Esophagus (tissue), 2 donors: ENCODE measurements at regions not wholly inside any gene's neighbourhood (a gene's known extent, or its start where the extent isn't known, plus 50 kb on each side); places are given as distances from the start of the nearest gene placed in this dataset.

Experiments
- H3K27ac ChIP-seq, 2 donors: one replicate each; pipeline ENCODE4 v1.5.1; 2013; ENCODE audit warnings: low read depth in 2 of 2, mild to moderate bottlenecking in 2 of 2, inconsistent platforms in 1 of 2, low read length in 1 of 2, moderate library complexity in 1 of 2
- H3K27me3 ChIP-seq, 2 donors: one replicate each; pipeline ENCODE4 v1.6.1; 2013; ENCODE audit warnings: low read length in 2 of 2, control low read depth in 1 of 2, mild to moderate bottlenecking in 1 of 2; ENCODE audit not compliant: insufficient read depth in 2 of 2, control insufficient read depth in 1 of 2
- H3K36me3 ChIP-seq, 2 donors: one replicate each; pipeline ENCODE4 v1.6.1; 2013; ENCODE audit warnings: low read length in 1 of 2; ENCODE audit not compliant: control insufficient read depth in 2 of 2, insufficient read depth in 2 of 2
- H3K4me1 ChIP-seq, 2 donors: one replicate each; pipeline ENCODE4 v1.6.1; 2013; ENCODE audit warnings: low read length in 1 of 2; ENCODE audit not compliant: control insufficient read depth in 2 of 2, insufficient read depth in 2 of 2
- H3K4me3 ChIP-seq, 2 donors: one replicate each; pipeline ENCODE4 v1.5.1; 2013; ENCODE audit warnings: low read length in 2 of 2, mild to moderate bottlenecking in 2 of 2, low read depth in 1 of 2, moderate library complexity in 1 of 2
- H3K9me3 ChIP-seq, 2 donors: one replicate each; pipeline ENCODE4 v1.6.1; 2013; ENCODE audit warnings: mild to moderate bottlenecking in 2 of 2, low read depth in 1 of 2, low read length in 1 of 2, moderate library complexity in 1 of 2; ENCODE audit not compliant: control insufficient read depth in 2 of 2, insufficient read depth in 1 of 2
- WGBS, 2 donors: extraction: QIAGEN DNeasy Blood & Tissue Kit; methylation state at CpG; one replicate each; pipeline ENCODE4 v1.1.7; 2013; 5-methylcytosine and 5-hydroxymethylcytosine counted together
- donor health status: healthy with polysubstance abuse.
- donor health status: Bipolar disorder and iron deficiency.

DNA sequence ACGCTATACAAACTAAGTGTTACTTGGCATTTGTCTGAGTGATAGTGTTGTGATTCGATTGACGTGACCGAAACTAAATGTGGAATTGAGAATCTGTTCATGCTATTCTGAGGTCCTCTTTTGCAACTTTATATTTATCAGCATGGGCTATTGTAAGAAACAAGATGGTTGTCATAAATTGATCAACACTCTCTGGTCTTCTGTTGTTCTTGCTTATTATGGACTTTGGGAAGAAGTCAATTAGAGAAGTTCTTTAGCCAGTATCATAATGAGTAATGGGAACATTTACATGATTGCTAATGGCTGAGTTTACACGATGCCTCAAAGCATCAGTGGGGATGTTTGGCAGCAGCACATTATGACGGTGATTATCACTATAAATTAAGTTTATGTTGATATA, 195.0 kb downstream of the CD83 start:
- Histone ChIP-seq H3K9me3 (no peaks in the 10 kb centered on the region), H3K4me1 (no peaks in the 10 kb centered on the region), H3K4me3 (no peak overlapping the region), H3K36me3 (no peaks in the 10 kb centered on the region), H3K27ac (no peak overlapping the region), H3K27me3 (no peaks in the 10 kb centered on the region)
- 89 to 90% methylated on average over 6 of the region's 6 CpGs for WGBS, 2 donors

DNA sequence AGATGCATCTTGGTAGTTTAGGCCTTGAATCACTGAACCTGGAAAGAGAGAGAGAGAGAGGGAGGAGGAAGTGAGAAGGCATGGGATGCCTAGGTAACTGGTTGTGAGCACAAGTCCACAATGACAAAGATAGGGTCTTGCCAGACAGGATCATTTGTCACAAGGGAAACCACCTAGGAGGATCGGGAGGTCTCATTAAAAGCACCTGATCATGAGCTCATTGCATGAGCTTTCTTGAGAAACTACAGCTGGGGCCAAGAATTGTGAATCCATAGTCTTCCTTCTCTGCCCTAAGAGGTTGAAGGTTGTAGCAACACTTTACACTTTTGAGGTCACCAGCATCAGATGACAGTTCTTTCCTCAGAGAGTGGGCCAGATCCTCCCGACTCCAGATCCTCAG, 195.7 kb downstream of the CD83 start:
- no peaks in the 10 kb centered on the region for H3K9me3 ChIP-seq
- no peaks in the 10 kb centered on the region for H3K27me3 ChIP-seq
- no peak overlapping the region for H3K4me3 ChIP-seq
- H3K4me1 ChIP-seq: no peaks in the 10 kb centered on the region
- H3K36me3 ChIP-seq: no peaks in the 10 kb centered on the region
- no peak overlapping the region for H3K27ac ChIP-seq
- 82 to 92% methylated on average over 2 of the region's 2 CpGs for WGBS, 2 donors

DNA sequence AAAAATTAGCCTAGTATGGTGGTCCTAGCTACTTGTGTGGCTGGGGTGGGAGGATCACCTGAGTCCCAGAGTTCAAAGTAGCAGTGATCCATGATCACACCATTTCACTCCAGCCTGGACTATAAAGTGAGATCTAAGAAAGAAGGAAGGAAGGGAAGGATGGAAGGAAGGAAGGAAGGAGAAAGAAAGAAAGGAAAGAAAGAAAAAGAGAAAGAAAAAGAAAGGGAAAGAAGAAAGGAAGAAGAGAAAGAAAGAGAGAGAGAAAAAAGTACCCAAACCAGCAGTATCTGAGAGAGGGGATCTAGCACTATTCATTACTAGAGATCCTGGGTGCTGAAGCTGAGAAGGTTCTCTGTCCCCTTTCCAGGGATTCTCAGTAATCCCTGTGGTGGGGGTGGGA, 197.8 kb downstream of the CD83 start:
- H3K36me3 ChIP-seq: no peaks in the 10 kb centered on the region
- H3K4me3 ChIP-seq: no peak overlapping the region
- H3K9me3 ChIP-seq: no peaks in the 10 kb centered on the region
- no peak overlapping the region for H3K27ac ChIP-seq
- H3K4me1 ChIP-seq: no peaks in the 10 kb centered on the region
- H3K27me3 ChIP-seq: no peaks in the 10 kb centered on the region

GRCh38 chr6:14316651-14317386, 199.2 kb downstream of the CD83 start:
- Histone ChIP-seq H3K27me3 (no peaks in the 10 kb centered on the region), H3K9me3 (no peaks in the 10 kb centered on the region), H3K36me3 (no peaks in the 10 kb centered on the region), H3K27ac (no peak overlapping the region), H3K4me3 (no peak overlapping the region), H3K4me1 (no peaks in the 10 kb centered on the region)
- 54 to 57% methylated on average over 10 of the region's 10 CpGs for WGBS, 2 donors

DNA sequence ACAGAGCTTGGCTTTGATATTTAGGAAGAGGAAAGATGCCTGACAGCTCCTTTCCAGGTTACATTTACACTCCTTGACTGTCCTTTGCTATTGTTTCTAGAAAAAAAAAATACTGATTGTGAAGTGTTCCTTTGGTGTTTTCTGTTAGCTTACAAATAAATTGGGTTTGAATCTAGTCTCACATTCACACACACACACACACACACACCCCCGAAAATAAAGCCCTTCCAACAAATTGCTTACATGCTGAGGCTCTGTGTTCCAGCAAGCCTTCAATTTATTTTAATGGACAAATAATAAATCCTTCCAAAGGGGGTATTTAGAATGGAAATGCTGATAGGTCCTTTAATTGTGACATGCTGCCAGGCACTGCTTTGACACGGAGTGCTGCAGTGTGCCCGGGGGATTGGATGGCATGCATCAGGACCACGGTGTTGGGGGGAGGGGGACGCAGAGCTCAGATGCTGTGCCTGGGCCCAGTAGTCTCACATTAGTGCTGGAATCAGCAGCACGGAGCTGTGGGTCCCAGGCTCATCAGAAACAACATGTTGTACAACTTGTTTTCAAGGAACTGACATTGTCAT, 199.9 kb downstream of the CD83 start:
- Histone ChIP-seq H3K9me3 (no peaks in the 10 kb centered on the region), H3K4me3 (no peak overlapping the region), H3K4me1 (no peaks in the 10 kb centered on the region), H3K36me3 (no peaks in the 10 kb centered on the region), H3K27ac (no peak overlapping the region), H3K27me3 (no peaks in the 10 kb centered on the region)
- WGBS, 2 donors: 74 to 82% methylated on average over 6 of the region's 6 CpGs

- Histone ChIP-seq H3K4me1 (no peaks in the 10 kb centered on the region), H3K9me3 (no peaks in the 10 kb centered on the region), H3K27ac (no peak overlapping the region), H3K36me3 (no peaks in the 10 kb centered on the region), H3K4me3 (no peak overlapping the region), H3K27me3 (no peaks in the 10 kb centered on the region)
- WGBS, 2 donors: 81 to 85% methylated on average over 5 of the region's 5 CpGs
These were observed 202.8 kb downstream of the CD83 start for GRCh38 chr6:14320332-14320731.

DNA sequence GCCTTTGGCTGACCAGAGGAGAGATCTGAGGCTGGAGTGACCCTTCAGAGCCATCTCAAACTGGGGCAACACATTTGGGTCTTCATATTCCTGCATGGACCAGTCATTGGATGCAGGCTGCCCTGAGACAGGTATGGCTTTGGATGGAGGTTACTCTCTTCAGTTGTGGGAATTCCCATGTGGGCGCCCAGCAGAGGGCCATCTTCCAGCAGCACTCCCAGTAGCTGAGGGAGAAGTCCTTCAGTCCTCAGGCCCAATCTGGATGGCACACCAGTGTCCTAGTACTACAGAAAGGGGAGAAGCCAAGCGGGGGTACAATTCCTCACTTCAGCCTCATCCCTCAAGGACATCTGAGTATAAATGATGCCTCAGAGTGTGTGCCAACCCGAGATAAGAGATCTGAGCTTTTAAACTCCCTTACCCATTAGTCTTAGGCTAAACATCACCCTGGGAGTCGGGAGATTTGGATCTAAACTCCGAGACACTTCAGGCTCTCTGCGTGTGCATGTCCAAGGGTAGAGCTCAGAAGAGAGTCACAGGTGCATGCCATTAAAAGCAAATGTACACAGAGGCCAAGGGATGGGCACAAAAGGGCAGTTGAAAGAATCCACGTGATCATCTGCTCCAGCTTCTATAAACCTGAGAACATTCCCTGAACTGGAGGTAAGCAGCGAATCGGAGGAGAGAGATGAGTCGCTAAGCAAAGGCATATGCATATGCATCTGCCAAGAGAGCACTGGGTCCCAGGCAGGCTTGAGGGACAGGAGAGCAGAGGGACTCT, 204.6 kb downstream of the CD83 start:
- H3K9me3 ChIP-seq: no peaks in the 10 kb centered on the region
- no peak overlapping the region for H3K4me3 ChIP-seq
- no peaks in the 10 kb centered on the region for H3K27me3 ChIP-seq
- H3K4me1 ChIP-seq: no peaks in the 10 kb centered on the region
- WGBS, 2 donors: 89 to 94% methylated on average over 10 of the region's 10 CpGs
- no peaks in the 10 kb centered on the region for H3K36me3 ChIP-seq
- no peak overlapping the region for H3K27ac ChIP-seq

DNA sequence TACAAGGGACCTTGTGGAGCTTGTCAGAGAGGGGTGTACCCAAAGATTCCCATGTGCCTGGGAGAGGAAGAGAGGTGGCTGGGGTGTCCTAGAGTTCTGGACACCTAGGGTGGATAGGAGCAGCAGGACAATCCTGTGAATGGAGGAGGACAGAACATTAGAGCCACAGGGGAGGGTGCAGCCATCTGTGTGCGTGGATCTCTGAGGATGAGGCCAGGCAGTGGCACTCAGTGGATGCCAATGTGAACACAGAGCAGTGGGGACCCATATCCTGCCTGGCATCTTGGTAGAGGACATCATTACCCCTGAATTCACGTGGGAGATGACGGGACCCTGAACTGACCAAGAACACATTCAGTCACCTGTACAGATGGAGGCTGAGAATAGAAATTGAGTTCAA, 205.3 kb downstream of the CD83 start:
- 96% methylated on average over 3 of the region's 3 CpGs for WGBS, 2 donors
- Histone ChIP-seq H3K9me3 (no peaks in the 10 kb centered on the region), H3K4me1 (no peaks in the 10 kb centered on the region), H3K27ac (no peak overlapping the region), H3K27me3 (no peaks in the 10 kb centered on the region), H3K4me3 (no peak overlapping the region), H3K36me3 (no peaks in the 10 kb centered on the region)

DNA sequence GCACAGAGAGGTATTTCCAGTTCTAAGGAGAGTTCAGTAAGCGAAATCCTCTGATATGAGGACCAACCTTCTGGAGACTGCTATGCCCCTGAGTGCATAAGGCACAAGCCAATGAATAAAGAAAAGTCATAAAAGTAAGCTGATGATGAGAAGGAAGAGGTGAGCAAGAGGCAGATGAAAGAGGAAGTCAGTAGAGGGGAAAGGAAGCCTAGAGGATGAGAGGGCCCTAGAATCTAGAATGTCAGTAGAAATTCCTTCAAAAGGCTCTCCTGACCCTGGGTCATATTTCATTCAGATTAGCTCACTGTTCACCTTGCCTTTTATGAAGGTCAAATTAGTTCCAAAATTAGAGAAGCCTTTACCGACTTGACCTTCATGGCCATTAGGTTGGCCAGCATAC, 209.2 kb downstream of the CD83 start:
- no peak overlapping the region for H3K4me3 ChIP-seq
- H3K36me3 ChIP-seq: no peaks in the 10 kb centered on the region
- no peaks in the 10 kb centered on the region for H3K27me3 ChIP-seq
- 93% methylated on average over 2 of the region's 2 CpGs for WGBS, 2 donors
- no peak overlapping the region for H3K27ac ChIP-seq
- H3K9me3 ChIP-seq: no peaks in the 10 kb centered on the region
- H3K4me1 ChIP-seq: no peaks in the 10 kb centered on the region
